ENCODE measurements at regions not wholly inside any gene's neighbourhood (a gene's known extent, or its start where the extent isn't known, plus 50 kb on each side); places are given as distances from the start of the nearest gene placed in this dataset.

- TF ChIP-seq EZH2 (IDR thresholded peaks at IDR 0.05) = no peak
- no peak for TF ChIP-seq POLR2AphosphoS5 (IDR thresholded peaks at IDR 0.05; ENCODE audit: borderline replicate concordance, low read depth, low read length)
These were observed 138.5 kb downstream of the ZNF621 start for GRCh38 chr3:40663280-40663679.

Measured in SK-N-MC (cell line).